Mesenchymal stem cell (in vitro differentiated cells and primary cell): ENCODE measurements at regions not wholly inside any gene's neighbourhood (a gene's known extent, or its start where the extent isn't known, plus 50 kb on each side); places are given as distances from the start of the nearest gene placed in this dataset.
A peak's percentile ranks its signal among the peaks of the same experiment; 100 is the strongest.

ENCODE experiments used
- DNase-seq: peaks from one replicate; pipeline ENCODE4 v3.0.0-alpha.2; 2013
- H2AFZ ChIP-seq: one replicate; pipeline ENCODE4 v1.6.1; 2013; ENCODE audit warnings: low read depth, mild to moderate bottlenecking, control low read depth, inconsistent platforms, low read length, moderate library complexity
- H2AK5ac ChIP-seq: 2 replicates; pipeline ENCODE4 v1.6.1; 2013; ENCODE audit warnings: low read length, moderate library complexity, mild to moderate bottlenecking, inconsistent platforms; ENCODE audit not compliant: severe bottlenecking
- H2BK120ac ChIP-seq: one replicate; pipeline ENCODE4 v1.6.1; 2013; ENCODE audit warnings: low read depth, mild to moderate bottlenecking, inconsistent platforms, low read length, moderate library complexity
- H2BK12ac ChIP-seq, 2 experiments: one replicate each; pipeline ENCODE4 v1.6.1; 2013; ENCODE audit warnings: inconsistent platforms in 2 of 2, low read length in 2 of 2, mild to moderate bottlenecking in 2 of 2, moderate library complexity in 2 of 2, control low read depth in 1 of 2
- H2BK15ac ChIP-seq: one replicate; pipeline ENCODE4 v1.6.1; 2013; ENCODE audit warnings: mild to moderate bottlenecking, low read depth, inconsistent platforms; ENCODE audit not compliant: poor library complexity, severe bottlenecking
- H2BK5ac ChIP-seq: 2 replicates; pipeline ENCODE4 v1.6.1; 2013; ENCODE audit warnings: low read depth, mild to moderate bottlenecking, low read length, control low read depth, inconsistent platforms; ENCODE audit not compliant: poor library complexity, severe bottlenecking
- H3K14ac ChIP-seq, 2 experiments: one replicate each; pipeline ENCODE4 v1.6.1; 2013; ENCODE audit warnings: inconsistent platforms in 2 of 2, low read length in 2 of 2, control low read depth in 1 of 2, mild to moderate bottlenecking in 1 of 2, moderate library complexity in 1 of 2
- H3K18ac ChIP-seq, 2 experiments: one replicate each; pipeline ENCODE4 v1.6.1; 2013; ENCODE audit warnings: inconsistent platforms in 2 of 2, low read length in 2 of 2, control low read depth in 1 of 2, low read depth in 1 of 2, mild to moderate bottlenecking in 1 of 2
- H3K23ac ChIP-seq, 2 experiments: one replicate each; pipeline ENCODE4 v1.6.1; 2013; ENCODE audit warnings: inconsistent platforms in 2 of 2, low read length in 2 of 2, mild to moderate bottlenecking in 2 of 2, moderate library complexity in 2 of 2, control low read depth in 1 of 2
- H3K27ac ChIP-seq: 2 replicates; pipeline ENCODE4 v1.5.1; 2013; ENCODE audit warnings: mild to moderate bottlenecking, moderate library complexity, low read length, control low read depth, inconsistent platforms; ENCODE audit not compliant: poor library complexity, severe bottlenecking
- H3K27me3 ChIP-seq, 2 experiments: 2 replicates each; pipeline versions ENCODE4 v1.6.1 to v1.7.0; 2013; ENCODE audit warnings: low read length in 2 of 2, mild to moderate bottlenecking in 2 of 2, moderate library complexity in 2 of 2, control low read depth in 1 of 2, inconsistent platforms in 1 of 2; ENCODE audit not compliant: control insufficient read depth in 1 of 2, insufficient read depth in 1 of 2
- H3K36me3 ChIP-seq, 2 experiments: 2 replicates each; pipeline versions ENCODE4 v1.6.1 to v1.7.0; 2013; ENCODE audit warnings: low read length in 2 of 2, control low read depth in 1 of 2, inconsistent platforms in 1 of 2, low read depth in 1 of 2, mild to moderate bottlenecking in 1 of 2; ENCODE audit not compliant: insufficient read depth in 2 of 2, control insufficient read depth in 1 of 2
- H3K4ac ChIP-seq, 2 experiments: one replicate each; pipeline ENCODE4 v1.6.1; 2013; ENCODE audit warnings: inconsistent platforms in 2 of 2, low read length in 2 of 2, mild to moderate bottlenecking in 2 of 2, moderate library complexity in 2 of 2, control low read depth in 1 of 2, low read depth in 1 of 2
- H3K4me1 ChIP-seq: 2 replicates; pipeline ENCODE4 v1.6.1; 2013; ENCODE audit warnings: low read depth, low read length, control low read depth; ENCODE audit not compliant: control insufficient read depth, insufficient read depth
- H3K4me2 ChIP-seq: 2 replicates; pipeline ENCODE4 v1.6.1; 2013; ENCODE audit warnings: low read length, mild to moderate bottlenecking, inconsistent platforms; ENCODE audit not compliant: poor library complexity, severe bottlenecking
- H3K4me3 ChIP-seq, 2 experiments: 2 replicates each; pipeline versions ENCODE4 v1.5.1 to v1.7.0; 2013; ENCODE audit warnings: low read length in 2 of 2, mild to moderate bottlenecking in 2 of 2, control low read depth in 1 of 2, low read depth in 1 of 2; ENCODE audit not compliant: insufficient read depth in 1 of 2
- H3K79me1 ChIP-seq: replicated peaks from 2 replicates; pipeline ENCODE4 v1.6.1; 2013; ENCODE audit warnings: mild to moderate bottlenecking, control low read depth, low read length, inconsistent platforms; ENCODE audit not compliant: poor library complexity, severe bottlenecking
- H3K9ac ChIP-seq: 2 replicates; pipeline ENCODE4 v1.7.0; 2013; ENCODE audit warnings: mild to moderate bottlenecking, low read length, moderate library complexity
- H3K9me3 ChIP-seq: 2 replicates; pipeline ENCODE4 v1.7.0; 2013; ENCODE audit warnings: mild to moderate bottlenecking, low read length; ENCODE audit not compliant: control insufficient read depth
- H4K8ac ChIP-seq: one replicate; pipeline ENCODE4 v1.6.1; 2013; ENCODE audit warnings: inconsistent platforms, mild to moderate bottlenecking, low read length, moderate library complexity
- H4K91ac ChIP-seq: one replicate; pipeline ENCODE4 v1.6.1; 2013; ENCODE audit warnings: mild to moderate bottlenecking, low read length, inconsistent platforms
- WGBS: methylation state at CpG from one replicate; pipeline ENCODE4 v1.1.7; 2013; ENCODE audit warnings: mixed read lengths; 5-methylcytosine and 5-hydroxymethylcytosine counted together

DNA sequence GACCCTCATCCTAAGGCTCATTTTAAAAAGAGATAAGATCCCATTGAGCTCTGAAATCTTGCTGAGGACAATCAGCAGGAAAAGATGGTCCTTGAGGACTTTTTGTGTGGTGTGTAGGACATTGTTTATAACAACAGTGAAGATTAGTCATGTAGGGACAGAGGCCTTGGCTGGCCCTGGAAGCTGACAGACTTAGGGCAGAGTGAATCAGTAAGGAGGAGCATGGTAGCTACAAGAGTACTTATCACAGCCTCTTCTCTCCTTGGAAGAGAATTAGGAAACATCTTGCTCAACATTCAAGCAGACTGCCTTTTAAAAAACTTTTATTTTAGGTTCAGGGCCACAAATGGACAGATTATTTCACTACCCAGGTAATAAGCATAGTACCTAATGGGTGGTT is 665.9 kb upstream of the SALL1 start:
- Histone ChIP-seq H2AK5ac (no peak overlapping the region), H3K4me3 (no peak overlapping the region), H2BK5ac (no peak overlapping the region), H2AFZ (no peak overlapping the region), H3K4me1 (no peaks in the 10 kb centered on the region), H2BK12ac (no peak overlapping the region), H4K8ac (no peak overlapping the region), H3K18ac (no peak overlapping the region), H3K79me1 (no peaks in the 10 kb centered on the region), H2BK120ac (no peak overlapping the region), H3K9me3 (peaks cover 3% of the 10 kb centered on the region), H2BK15ac (no peak overlapping the region), H4K91ac (no peak overlapping the region), H3K4me2 (no peak overlapping the region), H3K27ac (no peak overlapping the region), H3K23ac (no peak overlapping the region), H3K14ac (no peak overlapping the region), H3K9ac (no peak overlapping the region), H3K4ac (no peak overlapping the region), H3K27me3 (peaks cover 0 to 7% of the 10 kb centered on the region in 2 experiments), H3K36me3 (no peaks in the 10 kb centered on the region)
- DNase-seq = peak; percentile 87

DNA sequence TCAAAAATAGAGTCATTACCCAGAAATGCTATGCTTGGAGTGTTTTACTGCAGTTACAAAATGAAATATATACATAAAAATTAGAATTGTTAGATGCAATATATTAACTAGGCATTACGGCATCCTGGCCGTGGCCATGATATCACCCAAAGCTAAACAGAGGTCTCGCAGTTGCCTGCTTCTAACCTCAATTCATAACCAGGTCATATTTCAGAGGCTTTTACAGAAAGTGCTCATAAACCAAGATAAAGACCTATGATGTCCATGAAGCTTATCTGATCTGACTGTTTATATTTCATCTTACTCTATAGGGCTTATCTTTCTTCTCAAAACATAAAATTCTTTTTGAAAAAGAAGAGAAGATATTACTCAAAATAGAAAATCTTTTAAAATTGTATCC is 664.5 kb upstream of the SALL1 start:
- Histone ChIP-seq H2BK12ac (no peak overlapping the region), H3K14ac (no peak overlapping the region), H4K8ac (no peak overlapping the region), H2AFZ (no peak overlapping the region), H3K4me1 (no peaks in the 10 kb centered on the region), H2AK5ac (no peak overlapping the region), H3K18ac (no peak overlapping the region), H3K36me3 (no peaks in the 10 kb centered on the region), H3K79me1 (no peaks in the 10 kb centered on the region), H3K23ac (no peak overlapping the region), H3K27me3 (peaks cover 0 to 4% of the 10 kb centered on the region in 2 experiments), H3K9ac (no peak overlapping the region), H3K27ac (no peak overlapping the region), H3K4me3 (no peak overlapping the region), H3K4ac (no peak overlapping the region), H4K91ac (no peak overlapping the region), H3K9me3 (peaks cover 3% of the 10 kb centered on the region), H2BK15ac (no peak overlapping the region), H2BK5ac (no peak overlapping the region), H2BK120ac (no peak overlapping the region), H3K4me2 (no peak overlapping the region)
- WGBS = 40% methylated on average over 3 of the region's 3 CpGs
- DNase-seq = no peak

DNA sequence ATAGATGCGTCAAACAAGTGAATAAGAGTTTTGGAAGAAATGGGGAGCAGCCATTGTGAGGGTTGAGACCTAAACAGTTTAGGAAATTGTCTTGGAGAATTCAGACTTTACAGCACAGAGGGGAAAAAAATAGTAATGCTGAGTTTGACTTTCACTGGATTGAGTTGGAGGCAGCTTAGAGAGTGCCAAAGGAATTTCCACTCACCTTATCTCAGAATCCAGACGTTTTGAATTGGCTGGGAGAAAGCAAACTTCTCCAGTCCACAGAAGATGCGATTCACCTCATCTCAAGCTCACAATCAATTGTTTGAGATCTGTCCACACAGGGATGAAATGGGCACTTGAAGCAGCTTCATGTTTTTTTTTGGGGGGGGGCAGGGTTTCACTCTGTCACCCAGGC is 663.5 kb upstream of the SALL1 start:
- H3K4me1 ChIP-seq = no peaks in the 10 kb centered on the region
- H2BK12ac ChIP-seq = no peak overlapping the region
- 70% methylated on average over 3 of the region's 3 CpGs for WGBS
- H3K79me1 ChIP-seq = no peaks in the 10 kb centered on the region
- H2BK5ac ChIP-seq = no peak overlapping the region
- no peak overlapping the region for H3K4me2 ChIP-seq
- no peak overlapping the region for H3K4ac ChIP-seq
- H3K9ac ChIP-seq = no peak overlapping the region
- H3K27ac ChIP-seq = no peak overlapping the region
- H3K27me3 ChIP-seq = peaks cover 0 to 1% of the 10 kb centered on the region in 2 experiments
- DNase-seq = no peak
- no peak overlapping the region for H2AFZ ChIP-seq
- H3K36me3 ChIP-seq = no peaks in the 10 kb centered on the region
- H3K4me3 ChIP-seq = no peak overlapping the region
- H3K23ac ChIP-seq = no peak overlapping the region
- H2BK120ac ChIP-seq = no peak overlapping the region
- H3K18ac ChIP-seq = no peak overlapping the region
- no peak overlapping the region for H4K8ac ChIP-seq
- no peak overlapping the region for H4K91ac ChIP-seq
- H2BK15ac ChIP-seq = no peak overlapping the region
- peaks cover 3% of the 10 kb centered on the region for H3K9me3 ChIP-seq
- no peak overlapping the region for H3K14ac ChIP-seq
- H2AK5ac ChIP-seq = no peak overlapping the region

DNA sequence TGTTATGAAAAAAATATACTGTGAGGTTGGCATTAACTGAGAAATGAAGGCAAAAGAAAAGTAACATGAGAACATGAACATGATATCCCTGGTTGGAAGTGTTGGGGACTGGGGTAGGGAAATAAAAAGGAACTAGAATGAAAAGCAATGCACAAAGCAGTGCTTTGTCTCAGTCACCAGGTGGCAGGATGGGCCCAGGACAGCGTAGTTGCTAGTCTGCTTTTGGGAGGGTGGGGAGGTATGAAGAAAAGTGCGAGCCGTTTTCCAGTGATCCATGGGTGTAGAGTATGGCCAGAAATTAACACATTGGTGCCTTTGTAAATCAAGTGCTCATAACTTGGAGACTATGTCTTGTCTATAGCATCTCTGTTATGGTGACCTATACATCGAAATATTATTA is 662.5 kb upstream of the SALL1 start:
- WGBS = 70% methylated on average over 3 of the region's 4 CpGs
- Histone ChIP-seq H4K8ac (no peak overlapping the region), H4K91ac (no peak overlapping the region)

More for the DNA sequence above, 662.5 kb upstream of the SALL1 start:
- Histone ChIP-seq H2BK15ac (no peak overlapping the region), H3K36me3 (no peaks in the 10 kb centered on the region), H3K9ac (no peak overlapping the region), H2BK12ac (no peak overlapping the region), H3K18ac (no peak overlapping the region), H3K27ac (no peak overlapping the region), H3K4me2 (no peak overlapping the region), H2AK5ac (no peak overlapping the region), H3K14ac (no peak overlapping the region), H2BK120ac (no peak overlapping the region), H3K4ac (no peak overlapping the region), H3K23ac (no peak overlapping the region), H2AFZ (no peak overlapping the region), H3K27me3 (no peaks in the 10 kb centered on the region), H3K9me3 (peaks cover 3% of the 10 kb centered on the region), H2BK5ac (no peak overlapping the region), H3K79me1 (no peaks in the 10 kb centered on the region), H3K4me3 (no peak overlapping the region), H3K4me1 (no peaks in the 10 kb centered on the region)
- no peak for DNase-seq
